Muscle layer of colon (tissue), 2 donors: ENCODE measurements at regions not wholly inside any gene's neighbourhood (a gene's known extent, or its start where the extent isn't known, plus 50 kb on each side); places are given as distances from the start of the nearest gene placed in this dataset.

Source experiments
- H3K27ac ChIP-seq: one replicate; pipeline ENCODE4 v1.7.0; 2013; ENCODE audit warnings: low read depth, mild to moderate bottlenecking, low read length, moderate library complexity
- H3K27me3 ChIP-seq, 2 donors: one replicate each; pipeline ENCODE4 v1.7.0; 2013; ENCODE audit warnings: low read length in 2 of 2, mild to moderate bottlenecking in 2 of 2; ENCODE audit not compliant: insufficient read depth in 2 of 2, control insufficient read depth in 1 of 2
- H3K36me3 ChIP-seq: one replicate; pipeline ENCODE4 v1.7.0; 2013; ENCODE audit warnings: mild to moderate bottlenecking, low read length; ENCODE audit not compliant: insufficient read depth
- H3K4me1 ChIP-seq: one replicate; pipeline ENCODE4 v1.7.0; 2013; ENCODE audit warnings: mild to moderate bottlenecking, low read length; ENCODE audit not compliant: insufficient read depth
- H3K4me3 ChIP-seq, 2 donors: one replicate each; pipeline ENCODE4 v1.7.0; 2013; ENCODE audit warnings: low read length in 2 of 2, low read depth in 1 of 2, mild to moderate bottlenecking in 1 of 2, moderate library complexity in 1 of 2
- H3K9ac ChIP-seq: one replicate; pipeline ENCODE4 v1.7.0; 2013; ENCODE audit warnings: low read length
- H3K9me3 ChIP-seq: one replicate; pipeline ENCODE4 v1.7.0; 2013; ENCODE audit warnings: mild to moderate bottlenecking, low read length
- donor health status: abdominal sarcoma.
- donor health status: Adenocarcinoma of cecum.

- H3K9me3 ChIP-seq = no peaks in the 10 kb centered on the region
- H3K27me3 ChIP-seq = no peaks in the 10 kb centered on the region
- no peaks in the 10 kb centered on the region for H3K36me3 ChIP-seq
- no peak overlapping the region for H3K4me3 ChIP-seq
- peaks cover 29% of the 10 kb centered on the region for H3K4me1 ChIP-seq
- no peak overlapping the region for H3K9ac ChIP-seq
- no peak overlapping the region for H3K27ac ChIP-seq
Observed at GRCh38 chr6:14440215-14440910, 322.8 kb downstream of the CD83 start.

GRCh38 chr6:14440940-14441781 is 323.6 kb downstream of the CD83 start:
- Histone ChIP-seq H3K9me3 (no peaks in the 10 kb centered on the region), H3K27ac (peak overlapping the region; percentile 51), H3K9ac (no peak overlapping the region), H3K4me3 (peak overlapping the region in 1 of 2 donors; percentile 14), H3K36me3 (no peaks in the 10 kb centered on the region), H3K27me3 (no peaks in the 10 kb centered on the region), H3K4me1 (peaks cover 29% of the 10 kb centered on the region)

- Histone ChIP-seq H3K9me3 (no peaks in the 10 kb centered on the region), H3K4me1 (peaks cover 29% of the 10 kb centered on the region), H3K27ac (no peak overlapping the region)
Observed at GRCh38 chr6:14442242-14442641, 324.7 kb downstream of the CD83 start.

GRCh38 chr6:14443629-14444268 is 326.2 kb downstream of the CD83 start:
- H3K4me3 ChIP-seq = no peak overlapping the region
- H3K4me1 ChIP-seq = peaks cover 29% of the 10 kb centered on the region
- H3K9me3 ChIP-seq = no peaks in the 10 kb centered on the region
- no peaks in the 10 kb centered on the region for H3K27me3 ChIP-seq
- H3K36me3 ChIP-seq = no peaks in the 10 kb centered on the region
- no peak overlapping the region for H3K9ac ChIP-seq
- no peak overlapping the region for H3K27ac ChIP-seq

More at GRCh38 chr6:14442242-14442641, 324.7 kb downstream of the CD83 start:
- H3K4me3 ChIP-seq = no peak overlapping the region
- no peak overlapping the region for H3K9ac ChIP-seq
- H3K36me3 ChIP-seq = no peaks in the 10 kb centered on the region
- H3K27me3 ChIP-seq = no peaks in the 10 kb centered on the region

- H3K36me3 ChIP-seq = no peaks in the 10 kb centered on the region
- H3K27me3 ChIP-seq = no peaks in the 10 kb centered on the region
- H3K4me3 ChIP-seq = no peak overlapping the region
- H3K4me1 ChIP-seq = peaks cover 28% of the 10 kb centered on the region
- no peaks in the 10 kb centered on the region for H3K9me3 ChIP-seq
- H3K27ac ChIP-seq = no peak overlapping the region
- H3K9ac ChIP-seq = no peak overlapping the region
Observed at GRCh38 chr6:14444295-14444972, 326.9 kb downstream of the CD83 start.

GRCh38 chr6:14447240-14447639 is 329.7 kb downstream of the CD83 start:
- no peaks in the 10 kb centered on the region for H3K36me3 ChIP-seq
- H3K27ac ChIP-seq = no peak overlapping the region

GRCh38 chr6:14448246-14448645 is 330.7 kb downstream of the CD83 start:
- H3K27ac ChIP-seq = no peak overlapping the region
- H3K36me3 ChIP-seq = no peaks in the 10 kb centered on the region

More at GRCh38 chr6:14447240-14447639, 329.7 kb downstream of the CD83 start:
- H3K4me1 ChIP-seq = no peaks in the 10 kb centered on the region
- H3K4me3 ChIP-seq = no peak overlapping the region
- no peaks in the 10 kb centered on the region for H3K27me3 ChIP-seq
- H3K9ac ChIP-seq = no peak overlapping the region
- no peaks in the 10 kb centered on the region for H3K9me3 ChIP-seq

GRCh38 chr6:14450133-14450504 is 332.5 kb downstream of the CD83 start:
- Histone ChIP-seq H3K4me1 (peaks cover 4% of the 10 kb centered on the region), H3K27ac (no peak overlapping the region), H3K27me3 (no peaks in the 10 kb centered on the region), H3K4me3 (no peak overlapping the region), H3K9ac (no peak overlapping the region), H3K36me3 (no peaks in the 10 kb centered on the region), H3K9me3 (no peaks in the 10 kb centered on the region)

More at GRCh38 chr6:14448246-14448645, 330.7 kb downstream of the CD83 start:
- Histone ChIP-seq H3K4me3 (no peak overlapping the region), H3K4me1 (no peaks in the 10 kb centered on the region), H3K9ac (no peak overlapping the region), H3K27me3 (no peaks in the 10 kb centered on the region), H3K9me3 (no peaks in the 10 kb centered on the region)

GRCh38 chr6:14450578-14450977 is 333.0 kb downstream of the CD83 start:
- no peak overlapping the region for H3K4me3 ChIP-seq
- H3K27ac ChIP-seq = no peak overlapping the region
- peaks cover 9% of the 10 kb centered on the region for H3K4me1 ChIP-seq
- H3K9ac ChIP-seq = no peak overlapping the region
- H3K27me3 ChIP-seq = no peaks in the 10 kb centered on the region
- no peaks in the 10 kb centered on the region for H3K36me3 ChIP-seq
- H3K9me3 ChIP-seq = no peaks in the 10 kb centered on the region

- Histone ChIP-seq H3K4me3 (no peak overlapping the region), H3K27ac (no peak overlapping the region), H3K9me3 (no peaks in the 10 kb centered on the region), H3K9ac (no peak overlapping the region), H3K36me3 (no peaks in the 10 kb centered on the region), H3K27me3 (no peaks in the 10 kb centered on the region), H3K4me1 (peaks cover 11% of the 10 kb centered on the region)
Observed at GRCh38 chr6:14451594-14452374, 334.2 kb downstream of the CD83 start.
